Activated CD8-positive, alpha-beta T cell treated with anti-CD3 and anti-CD28 coated beads for 36 hours (primary cell): ENCODE measurements at regions not wholly inside any gene's neighbourhood (a gene's known extent, or its start where the extent isn't known, plus 50 kb on each side); places are given as distances from the start of the nearest gene placed in this dataset.

Experiments
- ATAC-seq: fragments of 200-7000 bp; cut with Tn5 transposase; one replicate; pipeline ENCODE4 v1.10.0; 2021; ENCODE audit warnings: mild to moderate bottlenecking, moderate library complexity
- CTCF ChIA-PET: fragments of 350-600 bp; sonication (Branson Sonifier 250); formaldehyde crosslinking; loops from one replicate; lab custom pipeline; 2021; ENCODE audit warnings: antibody characterized with exemption; lab: Charles Lee
- POLR2A ChIA-PET: fragments of 350-600 bp; sonication (Branson Sonifier 250); formaldehyde crosslinking; loops from one replicate; lab custom pipeline; 2021; ENCODE audit warnings: antibody characterized with exemption; lab: Charles Lee
- DNase-seq: peaks from one replicate; pipeline ENCODE4 v3.0.0-alpha.2; 2020
- H3K27ac Mint-ChIP-seq: one replicate; pipeline ENCODE4 v1.8.0; 2021; ENCODE audit warnings: mild to moderate bottlenecking, mixed read lengths
- H3K27me3 Mint-ChIP-seq: one replicate; pipeline ENCODE4 v1.8.0; 2021; ENCODE audit warnings: mixed read lengths
- H3K36me3 Mint-ChIP-seq: one replicate; pipeline ENCODE4 v1.8.0; 2021; ENCODE audit warnings: low read depth, mixed read lengths
- H3K4me1 Mint-ChIP-seq: one replicate; pipeline ENCODE4 v1.8.0; 2021; ENCODE audit warnings: low read depth, mixed read lengths
- H3K4me3 Mint-ChIP-seq: one replicate; pipeline ENCODE4 v1.8.0; 2021; ENCODE audit warnings: mild to moderate bottlenecking, moderate library complexity, mixed read lengths
- H3K9me3 Mint-ChIP-seq: one replicate; pipeline ENCODE4 v1.8.0; 2021; ENCODE audit warnings: mixed read lengths
- intact Hi-C: fragments of 100-400 bp; cut with micrococcal nuclease; formaldehyde crosslinking; loops from one replicate; pipeline ENCODE4 v1.10.0; 2022
- TF ChIP-seq, protein P1 (sequence below): fragments of 200-600 bp; IDR thresholded peaks from one replicate; pipeline ENCODE4 v1.8.0; 2022; ENCODE audit warnings: antibody characterized with exemption, mild to moderate bottlenecking

DNA sequence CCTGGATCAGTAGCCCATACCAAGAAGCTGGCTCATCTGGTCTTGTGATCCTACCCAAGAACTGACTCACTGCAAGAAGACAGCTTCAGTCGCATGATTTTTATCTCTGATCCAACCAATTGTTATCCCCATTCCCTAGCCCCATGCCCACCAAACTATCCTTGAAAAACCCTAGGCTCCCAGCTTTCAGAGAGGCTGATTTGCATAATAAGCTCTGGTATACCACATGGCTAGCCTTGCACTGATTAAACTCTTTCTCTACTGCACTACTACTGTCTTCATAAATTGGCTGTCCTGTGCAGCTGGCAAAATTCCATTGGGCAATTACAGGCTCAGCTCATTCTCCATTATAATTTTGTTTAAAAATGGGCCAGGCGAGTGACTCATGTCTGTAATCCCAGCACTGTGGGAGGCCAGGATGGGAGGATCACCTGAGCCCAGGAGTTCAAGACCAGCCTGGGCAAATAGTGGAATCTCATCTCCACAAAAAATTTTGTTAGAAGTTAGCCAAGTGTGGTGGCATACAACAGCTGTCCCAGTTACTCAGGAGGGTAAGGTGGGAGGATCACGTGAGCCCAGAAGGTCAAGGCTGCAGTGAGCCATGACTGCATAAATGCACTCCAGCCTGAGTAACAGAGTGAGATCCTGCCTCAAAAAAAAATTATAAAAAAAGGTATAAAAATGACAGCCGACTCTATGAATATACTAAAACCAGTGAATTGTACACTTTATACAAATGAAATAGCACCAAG lies 76.7 kb upstream of the EIF5 start:
- CTCF ChIA-PET: interaction anchor here (0.7 kb wide), 1 partner anchor 117 kb away, joined by 4 read pairs; no protein-coding TSS in a partner anchor
- Mint-ChIP-seq H3K27me3 (peaks cover 9% of the 10 kb centered on the region), H3K9me3 (no peaks in the 10 kb centered on the region), H3K27ac (no peak overlapping the region), H3K36me3 (no peaks in the 10 kb centered on the region), H3K4me1 (peaks cover 8% of the 10 kb centered on the region), H3K4me3 (no peak overlapping the region)
- TF ChIP-seq, protein P1, sequence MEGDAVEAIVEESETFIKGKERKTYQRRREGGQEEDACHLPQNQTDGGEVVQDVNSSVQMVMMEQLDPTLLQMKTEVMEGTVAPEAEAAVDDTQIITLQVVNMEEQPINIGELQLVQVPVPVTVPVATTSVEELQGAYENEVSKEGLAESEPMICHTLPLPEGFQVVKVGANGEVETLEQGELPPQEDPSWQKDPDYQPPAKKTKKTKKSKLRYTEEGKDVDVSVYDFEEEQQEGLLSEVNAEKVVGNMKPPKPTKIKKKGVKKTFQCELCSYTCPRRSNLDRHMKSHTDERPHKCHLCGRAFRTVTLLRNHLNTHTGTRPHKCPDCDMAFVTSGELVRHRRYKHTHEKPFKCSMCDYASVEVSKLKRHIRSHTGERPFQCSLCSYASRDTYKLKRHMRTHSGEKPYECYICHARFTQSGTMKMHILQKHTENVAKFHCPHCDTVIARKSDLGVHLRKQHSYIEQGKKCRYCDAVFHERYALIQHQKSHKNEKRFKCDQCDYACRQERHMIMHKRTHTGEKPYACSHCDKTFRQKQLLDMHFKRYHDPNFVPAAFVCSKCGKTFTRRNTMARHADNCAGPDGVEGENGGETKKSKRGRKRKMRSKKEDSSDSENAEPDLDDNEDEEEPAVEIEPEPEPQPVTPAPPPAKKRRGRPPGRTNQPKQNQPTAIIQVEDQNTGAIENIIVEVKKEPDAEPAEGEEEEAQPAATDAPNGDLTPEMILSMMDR: no peak
- DNase-seq (no peak), ATAC-seq (no peak)
- POLR2A ChIA-PET: no interaction called here
- intact Hi-C loops: no loop called here

DNA sequence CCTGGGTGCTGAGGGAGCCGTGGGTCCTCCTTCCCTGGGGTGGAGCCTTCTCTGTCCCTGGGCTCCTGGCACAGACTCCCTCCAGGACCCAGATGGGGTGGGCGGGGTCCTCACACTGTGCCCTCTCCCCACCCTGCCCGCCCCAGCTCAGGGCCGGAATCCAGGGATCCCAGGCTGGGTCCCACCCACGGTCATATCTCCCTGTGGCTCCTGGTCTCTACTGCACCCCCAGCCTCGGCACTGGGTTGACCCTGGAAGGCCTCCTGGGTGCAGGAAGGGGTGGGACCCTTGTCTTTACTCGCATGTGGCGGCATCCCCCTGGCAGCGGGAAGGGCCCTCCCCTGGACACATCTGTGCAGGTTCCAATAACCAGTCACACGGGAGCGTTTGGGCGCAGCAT lies 75.8 kb upstream of the EIF5 start:
- H3K4me3 Mint-ChIP-seq: no peak overlapping the region
- no peaks in the 10 kb centered on the region for H3K9me3 Mint-ChIP-seq
- no peak for DNase-seq
- no peak overlapping the region for H3K27ac Mint-ChIP-seq
- intact Hi-C loops: no loop called here
- POLR2A ChIA-PET: no interaction called here
- H3K27me3 Mint-ChIP-seq: peaks cover 14% of the 10 kb centered on the region
- no peaks in the 10 kb centered on the region for H3K36me3 Mint-ChIP-seq
- H3K4me1 Mint-ChIP-seq: peaks cover 8% of the 10 kb centered on the region
- TF ChIP-seq, protein P1: no peak
- no peak for ATAC-seq
- CTCF ChIA-PET: no interaction called here

DNA sequence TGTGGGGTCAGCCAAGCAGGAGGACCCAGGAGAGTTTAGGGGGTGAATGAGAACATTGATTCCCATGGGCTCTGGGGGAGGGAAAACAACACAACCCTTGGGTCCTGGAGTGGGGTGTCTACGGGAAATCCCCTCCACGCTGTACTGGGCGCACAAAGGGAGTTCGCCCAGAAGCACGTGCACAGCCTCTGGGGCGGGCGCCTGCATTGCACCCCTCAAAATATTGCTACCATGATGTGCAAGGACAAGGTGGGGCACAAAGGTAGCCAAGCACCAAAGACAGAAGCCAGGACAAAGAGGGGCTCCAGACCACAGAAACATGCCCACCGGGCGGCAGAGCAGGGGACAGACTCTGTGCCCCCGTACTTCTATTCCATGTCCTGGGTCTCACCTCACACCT lies 74.9 kb upstream of the EIF5 start:
- DNase-seq (no peak), ATAC-seq (no peak)
- intact Hi-C loops: no loop called here
- Mint-ChIP-seq H3K27ac (no peak overlapping the region), H3K4me3 (no peak overlapping the region), H3K9me3 (no peaks in the 10 kb centered on the region), H3K27me3 (peaks cover 18% of the 10 kb centered on the region), H3K4me1 (peaks cover 8% of the 10 kb centered on the region), H3K36me3 (no peaks in the 10 kb centered on the region)
- POLR2A ChIA-PET: no interaction called here
- TF ChIP-seq, protein P1: no peak
- CTCF ChIA-PET: no interaction called here

DNA sequence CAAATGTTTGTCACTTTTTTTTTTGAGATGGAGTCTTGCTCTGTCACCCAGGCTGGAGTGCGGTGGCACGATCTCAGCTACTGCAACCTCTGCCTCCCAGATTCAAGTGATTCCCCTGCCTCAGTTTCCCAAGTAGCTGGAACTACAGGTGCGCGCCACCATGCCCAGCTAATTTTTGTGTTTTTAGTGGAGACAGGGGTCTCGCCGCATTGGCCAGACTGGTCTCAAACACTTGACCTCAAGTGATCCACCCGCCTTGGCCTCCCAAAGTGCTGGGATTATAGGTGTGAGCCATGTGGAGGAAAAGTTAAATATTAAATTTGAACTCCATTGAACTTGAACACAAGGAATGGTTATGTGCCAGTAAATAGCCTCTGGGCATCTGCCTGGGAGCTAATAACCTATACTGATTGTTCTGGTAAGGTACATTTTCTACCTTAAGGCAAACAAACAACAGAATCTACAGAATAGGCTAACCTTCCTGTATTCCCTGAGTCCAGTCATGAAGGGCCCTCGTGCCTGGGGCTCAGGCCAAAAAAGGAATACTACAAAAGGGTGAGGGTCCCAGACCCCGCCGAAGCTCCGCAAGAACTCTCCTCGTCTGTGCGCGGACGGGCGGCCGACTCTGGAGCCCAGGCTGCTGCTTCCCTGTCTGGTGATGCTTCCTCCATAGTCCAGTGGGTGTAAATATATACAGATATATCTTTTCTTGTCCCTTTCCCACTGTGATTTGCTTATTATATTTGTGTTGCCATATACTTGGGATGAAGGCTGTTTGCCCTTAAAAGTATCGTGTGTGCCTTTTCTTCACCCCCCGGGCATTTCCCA lies 74.0 kb upstream of the EIF5 start:
- Mint-ChIP-seq H3K27ac (no peak overlapping the region), H3K27me3 (peaks cover 18% of the 10 kb centered on the region), H3K36me3 (no peaks in the 10 kb centered on the region), H3K4me1 (peaks cover 8% of the 10 kb centered on the region), H3K9me3 (no peaks in the 10 kb centered on the region), H3K4me3 (no peak overlapping the region)
- DNase-seq (no peak), ATAC-seq (no peak)
- TF ChIP-seq, protein P1: no peak
- ChIA-PET CTCF (no interaction called here), POLR2A (no interaction called here)
- intact Hi-C loops: no loop called here

DNA sequence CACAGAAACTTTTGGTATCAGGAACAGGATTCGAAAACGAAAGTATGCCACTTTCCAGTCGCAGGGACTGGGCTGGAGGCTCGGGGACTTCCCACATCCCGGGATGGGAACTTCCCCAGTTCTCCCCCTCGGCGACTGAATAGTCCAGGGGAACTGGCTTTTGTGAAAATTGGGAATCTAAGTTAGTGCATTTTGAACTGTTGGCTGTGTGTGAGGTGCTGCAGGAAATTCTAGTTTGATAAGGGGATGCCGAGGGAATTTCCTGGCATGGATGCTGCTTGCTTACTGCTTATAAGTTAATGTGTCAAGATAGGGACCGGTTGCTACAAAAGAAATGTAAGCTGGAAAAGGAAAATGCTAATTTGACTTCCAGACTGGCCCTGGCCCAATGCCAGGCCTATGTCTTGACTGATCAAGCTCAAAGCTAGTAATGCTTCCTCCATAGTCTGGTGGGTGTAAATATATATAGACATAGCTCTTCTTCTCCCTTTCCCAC lies 73.4 kb upstream of the EIF5 start:
- ATAC-seq (no peak), DNase-seq (no peak)
- peaks cover 21% of the 10 kb centered on the region for H3K27me3 Mint-ChIP-seq
- H3K4me1 Mint-ChIP-seq: peaks cover 8% of the 10 kb centered on the region
- H3K36me3 Mint-ChIP-seq: no peaks in the 10 kb centered on the region
- ChIA-PET POLR2A (no interaction called here), CTCF (no interaction called here)
- TF ChIP-seq, protein P1: no peak
- no peaks in the 10 kb centered on the region for H3K9me3 Mint-ChIP-seq
- no peak overlapping the region for H3K4me3 Mint-ChIP-seq
- no peak overlapping the region for H3K27ac Mint-ChIP-seq
- intact Hi-C loops: no loop called here
